Brain microvascular endothelial cell (primary cell): ENCODE measurements at regions not wholly inside any gene's neighbourhood (a gene's known extent, or its start where the extent isn't known, plus 50 kb on each side); places are given as distances from the start of the nearest gene placed in this dataset.

Experiments used
- DNase-seq: peaks from one replicate; pipeline ENCODE4 v3.0.0-alpha.2; 2020
- H3K27ac ChIP-seq: fragments of 250-450 bp; sonication (Bioruptor Pico); 2 replicates; pipeline ENCODE4 v1.5.1; 2020; ENCODE audit warnings: mild to moderate bottlenecking, moderate library complexity
- H3K27me3 ChIP-seq: fragments of 250-450 bp; sonication (Bioruptor Pico); replicated peaks from 2 replicates; pipeline ENCODE4 v1.5.1; 2020; ENCODE audit warnings: mild to moderate bottlenecking
- H3K36me3 ChIP-seq: fragments of 250-450 bp; sonication (Bioruptor Pico); replicated peaks from 2 replicates; pipeline ENCODE4 v1.5.1; 2020; ENCODE audit warnings: mild to moderate bottlenecking
- H3K4me3 ChIP-seq: 2 replicates; pipeline ENCODE4 v1.5.1; 2011; ENCODE audit warnings: low read depth, mild to moderate bottlenecking, control low read depth, low read length, moderate library complexity
- in situ Hi-C: cut with HindIII; loops from 2 replicates; pipeline ENCODE4 v1.10.0; 2017; ENCODE audit warnings: low sequenced_read_pairs, low pct_ligation_motif_present
- TF ChIP-seq, protein P1 (sequence below): IDR thresholded peaks from 2 replicates; pipeline ENCODE4 v1.5.1; 2011; ENCODE audit warnings: low read depth, mild to moderate bottlenecking, moderate library complexity, low read length, control low read depth, inconsistent platforms; ENCODE audit errors: missing control alignments

DNA sequence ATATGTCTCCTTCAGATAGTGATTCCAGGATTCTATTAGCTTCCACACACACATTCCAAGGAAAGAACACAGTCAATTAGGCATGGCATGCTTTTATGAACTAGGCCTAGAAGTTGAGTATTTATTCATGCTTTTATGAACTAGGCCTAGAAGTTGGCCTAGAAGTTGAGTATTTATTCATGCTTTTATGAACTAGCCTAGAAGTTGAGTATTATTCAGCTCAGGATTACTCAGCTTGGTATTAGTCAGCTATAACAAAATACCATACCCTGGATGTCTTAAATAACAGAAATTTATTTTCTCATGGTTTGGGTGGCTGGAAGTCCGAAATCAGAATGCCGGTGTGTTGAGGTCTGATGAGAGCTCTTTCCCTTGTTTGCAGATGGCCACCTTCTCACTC, 442.7 kb upstream of the FLRT2 start:
- DNase-seq, result no peak
- Histone ChIP-seq H3K27ac (no peak overlapping the region), H3K4me3 (no peak overlapping the region), H3K27me3 (no peaks in the 10 kb centered on the region), H3K36me3 (no peaks in the 10 kb centered on the region)
- in situ Hi-C loops, result no loop called here
- TF ChIP-seq, protein P1, sequence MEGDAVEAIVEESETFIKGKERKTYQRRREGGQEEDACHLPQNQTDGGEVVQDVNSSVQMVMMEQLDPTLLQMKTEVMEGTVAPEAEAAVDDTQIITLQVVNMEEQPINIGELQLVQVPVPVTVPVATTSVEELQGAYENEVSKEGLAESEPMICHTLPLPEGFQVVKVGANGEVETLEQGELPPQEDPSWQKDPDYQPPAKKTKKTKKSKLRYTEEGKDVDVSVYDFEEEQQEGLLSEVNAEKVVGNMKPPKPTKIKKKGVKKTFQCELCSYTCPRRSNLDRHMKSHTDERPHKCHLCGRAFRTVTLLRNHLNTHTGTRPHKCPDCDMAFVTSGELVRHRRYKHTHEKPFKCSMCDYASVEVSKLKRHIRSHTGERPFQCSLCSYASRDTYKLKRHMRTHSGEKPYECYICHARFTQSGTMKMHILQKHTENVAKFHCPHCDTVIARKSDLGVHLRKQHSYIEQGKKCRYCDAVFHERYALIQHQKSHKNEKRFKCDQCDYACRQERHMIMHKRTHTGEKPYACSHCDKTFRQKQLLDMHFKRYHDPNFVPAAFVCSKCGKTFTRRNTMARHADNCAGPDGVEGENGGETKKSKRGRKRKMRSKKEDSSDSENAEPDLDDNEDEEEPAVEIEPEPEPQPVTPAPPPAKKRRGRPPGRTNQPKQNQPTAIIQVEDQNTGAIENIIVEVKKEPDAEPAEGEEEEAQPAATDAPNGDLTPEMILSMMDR, result no peak

DNA sequence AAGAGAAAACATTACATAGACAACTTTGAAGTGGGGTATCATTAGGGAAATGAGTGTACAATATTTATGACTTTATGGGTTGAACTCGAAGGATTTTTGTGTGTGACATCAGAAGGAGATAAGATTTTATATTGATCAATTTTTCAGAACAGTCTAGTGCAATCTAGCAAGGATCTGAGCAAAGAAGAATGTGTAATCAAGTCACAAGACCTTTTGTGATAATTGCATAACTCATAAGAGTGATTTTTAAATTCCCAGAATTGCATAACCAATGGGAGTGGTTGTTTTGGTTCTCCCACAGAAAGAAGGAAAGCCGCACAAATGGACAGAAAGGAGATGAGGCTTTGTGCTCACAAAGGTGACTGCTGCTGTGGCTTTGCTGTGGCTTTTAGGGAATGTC, 441.8 kb upstream of the FLRT2 start:
- Histone ChIP-seq H3K27ac (no peak overlapping the region), H3K27me3 (no peaks in the 10 kb centered on the region), H3K36me3 (no peaks in the 10 kb centered on the region), H3K4me3 (no peak overlapping the region)
- TF ChIP-seq, protein P1, result no peak
- no peak for DNase-seq
- in situ Hi-C loops, result no loop called here

DNA sequence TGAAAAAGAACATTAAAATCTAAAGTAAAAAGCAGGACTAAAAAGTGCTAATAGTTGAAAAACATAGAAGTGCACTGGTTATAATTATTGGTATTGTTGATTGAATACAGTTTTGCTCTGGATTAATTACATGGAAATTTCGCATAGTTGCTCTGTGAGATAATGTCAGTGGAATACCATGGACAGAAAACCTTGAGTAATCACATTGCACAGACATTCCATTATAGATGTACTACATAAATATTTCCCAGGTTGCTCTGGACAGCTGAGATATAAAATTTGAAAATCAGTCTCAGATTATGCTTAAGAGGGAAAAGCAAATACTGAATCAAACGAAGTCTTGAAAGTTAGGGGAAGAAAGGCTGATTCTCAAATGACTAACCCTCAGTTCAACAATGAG, 439.3 kb upstream of the FLRT2 start:
- Histone ChIP-seq H3K27ac (no peak overlapping the region), H3K4me3 (no peak overlapping the region), H3K36me3 (no peaks in the 10 kb centered on the region), H3K27me3 (no peaks in the 10 kb centered on the region)
- in situ Hi-C loops, result no loop called here
- no peak for DNase-seq
- TF ChIP-seq, protein P1, result no peak

DNA sequence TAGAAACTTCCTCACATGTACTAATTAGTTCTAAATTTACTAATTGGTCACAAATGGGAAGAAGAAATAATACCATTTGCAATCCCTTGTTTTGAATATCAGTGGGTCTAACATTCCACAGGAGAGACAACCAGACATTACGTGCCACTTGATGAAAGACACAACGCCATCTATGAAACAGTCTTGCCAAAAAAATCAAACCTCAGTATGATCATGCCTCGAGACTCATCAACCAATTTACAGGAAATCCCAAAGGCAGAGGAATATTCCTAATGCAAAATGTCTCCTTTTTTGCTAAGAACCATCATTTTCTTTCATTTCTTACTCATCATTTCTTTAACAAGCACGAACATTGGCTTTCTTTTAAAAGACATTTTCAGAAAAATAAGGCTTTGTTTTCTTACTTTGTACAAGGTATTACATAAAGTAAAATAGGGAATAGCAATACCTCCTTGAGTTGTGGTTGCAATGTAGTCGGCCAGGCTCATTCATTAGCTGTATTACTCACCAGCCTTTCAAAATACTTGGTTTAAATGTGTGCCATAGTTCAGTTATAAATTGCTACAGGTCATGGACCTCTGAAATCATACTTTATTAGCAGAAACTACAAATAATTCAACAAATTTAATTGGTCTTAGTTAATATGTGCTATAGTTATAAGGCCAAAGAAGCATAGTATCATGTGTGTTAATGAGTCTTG, 436.2 kb upstream of the FLRT2 start:
- DNase-seq, result no peak
- Histone ChIP-seq H3K4me3 (no peak overlapping the region), H3K27ac (no peak overlapping the region), H3K36me3 (no peaks in the 10 kb centered on the region), H3K27me3 (no peaks in the 10 kb centered on the region)
- in situ Hi-C loops, result no loop called here
- TF ChIP-seq, protein P1, result no peak

DNA sequence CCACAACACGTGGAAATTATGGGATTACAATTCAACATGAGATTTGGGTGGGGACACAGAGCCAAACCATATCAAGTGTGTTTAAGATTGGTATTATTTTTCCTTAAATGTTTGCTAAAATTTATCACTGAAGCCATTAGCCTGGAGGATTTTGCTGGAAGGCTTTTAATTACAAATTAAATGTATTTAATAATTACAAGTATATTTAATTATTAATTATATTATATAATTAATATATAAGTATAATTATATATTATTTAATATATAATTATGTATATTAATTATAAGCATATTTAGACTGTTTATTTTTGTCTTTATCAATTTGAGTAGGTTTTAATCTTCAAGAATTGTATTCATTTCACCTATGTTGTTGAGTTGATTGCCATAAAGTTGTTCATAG, 427.4 kb upstream of the FLRT2 start:
- TF ChIP-seq, protein P1, result no peak
- no peaks in the 10 kb centered on the region for H3K27me3 ChIP-seq
- H3K27ac ChIP-seq, result no peak overlapping the region
- in situ Hi-C loops, result no loop called here
- no peaks in the 10 kb centered on the region for H3K36me3 ChIP-seq
- H3K4me3 ChIP-seq, result no peak overlapping the region
- DNase-seq, result no peak

DNA sequence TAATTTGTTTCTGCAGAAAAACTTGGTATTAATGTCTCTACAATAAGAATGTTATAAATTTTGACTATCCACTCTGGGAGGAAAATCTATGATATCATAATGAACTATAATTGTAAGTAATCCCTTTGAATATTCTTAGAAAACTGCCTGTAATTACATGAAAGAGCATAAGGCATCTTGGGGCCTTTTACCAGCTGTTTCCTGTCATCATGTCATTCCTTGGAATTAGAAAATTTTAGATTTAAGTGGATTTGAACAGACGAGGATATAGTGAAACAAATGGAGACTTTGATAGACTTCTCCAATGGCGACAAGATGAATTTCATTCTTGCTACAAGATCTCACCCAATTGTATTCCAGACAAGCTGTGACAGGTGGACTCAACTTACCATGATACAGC, 423.4 kb upstream of the FLRT2 start:
- no peak overlapping the region for H3K4me3 ChIP-seq
- TF ChIP-seq, protein P1, result no peak
- no peaks in the 10 kb centered on the region for H3K27me3 ChIP-seq
- no peak for DNase-seq
- H3K27ac ChIP-seq, result no peak overlapping the region
- no peaks in the 10 kb centered on the region for H3K36me3 ChIP-seq
- in situ Hi-C loops, result no loop called here
